Lower leg skin (tissue), 4 donors: ENCODE measurements at regions not wholly inside any gene's neighbourhood (a gene's known extent, or its start where the extent isn't known, plus 50 kb on each side); places are given as distances from the start of the nearest gene placed in this dataset.

Experiments
- DNase-seq, 2 donors: peaks; one replicate each; pipeline ENCODE4 v3.0.0-alpha.2; 2019; ENCODE audit warnings: low spot score in 2 of 2
- H3K4me3 ChIP-seq: fragments of 200-600 bp; sonication (generic); 2 replicates; pipeline ENCODE4 v1.5.1; 2017; ENCODE audit warnings: mild to moderate bottlenecking, low read depth; ENCODE audit not compliant: poor library complexity, severe bottlenecking
- CTCF ChIP-seq, 3 donors: fragments of 450-650 bp; IDR thresholded peaks; one replicate each; pipeline ENCODE4 v1.5.1; 2016; ENCODE audit warnings: antibody characterized with exemption in 3 of 3, mild to moderate bottlenecking in 3 of 3, moderate library complexity in 2 of 3
- POLR2A ChIP-seq, 2 donors: fragments of 450-650 bp; IDR thresholded peaks; one replicate each; pipeline ENCODE4 v1.6.1; 2016 to 2017; ENCODE audit warnings: antibody characterized with exemption in 2 of 2, mild to moderate bottlenecking in 1 of 2, moderate library complexity in 1 of 2
- WGBS, 2 donors: methylation state at CpG; one replicate each; pipeline ENCODE4 v1.1.5; 2018; 5-methylcytosine and 5-hydroxymethylcytosine counted together
- intact Hi-C: fragments of 100-400 bp; cut with DNase I; formaldehyde crosslinking; loops from one replicate; pipeline ENCODE4 v1.15.0; 2023; ENCODE audit warnings: low total_unique reads

DNA sequence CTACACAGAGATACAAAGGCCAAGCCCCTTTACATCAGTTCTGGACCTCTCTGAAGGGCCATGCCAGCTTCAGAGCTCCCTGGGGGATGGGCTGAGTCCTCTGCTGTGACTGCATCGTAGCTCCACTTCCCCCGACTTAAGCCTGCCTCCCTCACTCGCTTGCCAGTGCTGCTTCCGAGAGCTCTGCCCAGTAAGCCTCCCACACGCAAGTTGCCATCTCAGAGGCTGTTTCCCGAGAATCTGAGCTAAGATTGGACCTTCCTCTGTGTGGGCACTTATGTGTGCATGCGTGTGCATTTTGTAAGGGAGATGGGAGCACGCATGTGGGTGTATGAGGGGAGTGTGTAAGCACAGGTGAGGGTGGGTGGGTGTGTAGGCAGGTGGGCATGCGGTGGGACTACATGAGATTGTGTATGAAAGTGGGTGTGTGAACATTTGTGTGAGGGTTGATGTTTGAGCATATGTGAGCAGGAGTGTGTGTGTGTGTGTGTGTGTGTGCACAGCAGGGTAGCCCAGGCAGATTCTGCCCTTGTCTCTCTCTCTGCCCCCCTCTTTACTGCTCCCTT, 163.0 kb upstream of the SYT13 start:
- WGBS, 2 donors = 67 to 69% methylated on average over 8 to 9 of the region's 9 CpGs
- intact Hi-C loops = no loop called here

DNA sequence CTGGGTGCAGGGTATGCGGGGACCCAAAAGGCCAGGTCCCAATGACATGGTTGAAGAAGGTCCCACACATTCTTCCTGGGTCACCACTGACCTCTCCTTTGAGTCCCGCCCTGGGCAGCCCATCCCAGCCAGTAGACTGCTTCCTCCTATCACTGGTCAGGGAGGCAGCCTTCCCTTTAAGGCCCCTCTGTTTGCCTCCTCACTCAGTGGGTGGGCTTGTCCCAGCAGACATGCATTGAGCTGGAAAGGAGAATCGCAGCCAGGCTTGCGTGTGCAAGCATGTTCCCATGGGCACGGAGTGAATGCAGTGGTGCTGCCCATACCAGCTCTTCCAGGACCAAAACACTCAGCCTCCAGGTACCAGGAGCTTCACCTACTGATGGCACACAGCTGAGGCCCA, 162.4 kb upstream of the SYT13 start:
- no peak overlapping the region for H3K4me3 ChIP-seq
- intact Hi-C loops = no loop called here
- no peak for DNase-seq
- TF ChIP-seq CTCF (IDR thresholded peaks at IDR 0.05) (no peak), POLR2A (IDR thresholded peaks at IDR 0.05) (no peak)
- 60 to 80% methylated on average over 5 of the region's 5 CpGs for WGBS, 2 donors

More for the DNA sequence above, 163.0 kb upstream of the SYT13 start:
- no peak for DNase-seq
- TF ChIP-seq CTCF (IDR thresholded peaks at IDR 0.05) = no peak
- no peak for TF ChIP-seq POLR2A (IDR thresholded peaks at IDR 0.05)
- no peak overlapping the region for H3K4me3 ChIP-seq

DNA sequence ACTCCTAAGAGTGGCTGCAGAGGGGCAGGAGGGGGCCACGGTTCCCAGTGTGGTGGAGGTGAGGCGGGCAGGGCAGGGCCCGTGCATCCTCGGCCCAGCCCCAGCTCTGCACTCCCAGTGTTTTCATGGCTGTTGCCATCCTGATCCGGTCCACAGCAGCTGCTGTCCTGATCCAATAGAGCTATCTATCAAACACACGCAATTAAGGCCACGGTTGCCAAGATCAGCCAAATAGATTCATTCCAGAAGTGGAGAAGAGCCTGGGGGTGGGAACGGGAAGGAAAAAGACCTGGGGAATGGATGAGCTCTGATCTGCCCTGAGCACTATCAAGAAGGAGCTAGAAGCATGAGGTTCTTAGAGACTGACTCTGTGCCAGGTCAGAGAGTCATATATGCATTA, 160.9 kb upstream of the SYT13 start:
- intact Hi-C loops = no loop called here

DNA sequence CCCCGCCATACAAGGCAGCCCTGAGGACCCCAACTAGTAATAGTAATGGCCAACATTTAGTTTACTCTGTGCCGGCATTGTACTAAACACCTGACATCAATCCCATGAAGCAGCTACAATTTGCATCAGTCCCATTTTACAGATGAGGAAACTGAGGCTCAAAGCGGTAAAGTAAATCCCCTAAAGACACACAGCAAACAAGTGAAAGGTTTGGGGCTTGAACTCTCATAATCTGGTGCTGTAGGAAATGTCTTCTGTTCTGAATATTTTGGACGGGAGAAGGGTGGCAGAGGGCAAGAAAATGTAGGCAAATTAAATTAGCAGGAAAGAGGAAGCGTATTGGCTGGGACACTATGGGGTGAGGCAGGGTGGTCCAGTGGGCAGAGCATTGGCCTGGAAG, 160.3 kb upstream of the SYT13 start:
- TF ChIP-seq CTCF (IDR thresholded peaks at IDR 0.05) (no peak), POLR2A (IDR thresholded peaks at IDR 0.05) (no peak)
- intact Hi-C loops = no loop called here
- 82 to 90% methylated on average over 5 of the region's 5 CpGs for WGBS, 2 donors
- no peak for DNase-seq
- H3K4me3 ChIP-seq = no peak overlapping the region

More for the DNA sequence above, 160.9 kb upstream of the SYT13 start:
- WGBS, 2 donors = 49 to 55% methylated on average over 8 of the region's 8 CpGs
- no peak overlapping the region for H3K4me3 ChIP-seq
- DNase-seq = no peak
- TF ChIP-seq POLR2A (IDR thresholded peaks at IDR 0.05) (no peak), CTCF (IDR thresholded peaks at IDR 0.05) (no peak)

GRCh38 chr11:45444796-45445195, 158.7 kb upstream of the SYT13 start:
- no peak overlapping the region for H3K4me3 ChIP-seq
- TF ChIP-seq POLR2A (IDR thresholded peaks at IDR 0.05) = no peak
- intact Hi-C loops = no loop called here
- 19 to 21% methylated on average over 6 of the region's 6 CpGs for whole genome bisulfite sequencing, 2 donors
- no peak for DNase-seq

DNA sequence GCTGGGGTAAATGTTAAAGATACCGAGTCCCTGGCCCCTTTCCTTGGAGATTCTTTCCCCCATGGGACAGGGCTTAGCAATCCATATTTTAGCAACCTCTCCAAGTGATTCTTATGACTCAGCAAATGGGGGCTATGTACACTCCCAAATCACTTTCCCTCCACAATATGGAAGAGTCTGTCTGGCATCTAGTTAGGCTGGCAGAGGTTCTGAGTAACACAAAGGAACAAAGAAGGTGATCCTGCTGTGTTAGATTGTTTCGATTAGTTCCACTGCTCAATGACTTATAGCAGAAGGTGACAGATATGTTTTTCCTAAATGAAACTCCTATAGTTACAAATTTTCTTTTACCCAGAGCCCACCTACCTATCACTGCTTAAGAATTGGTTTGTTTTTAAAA, 154.0 kb upstream of the SYT13 start:
- 89 to 92% methylated on average over 2 of the region's 2 CpGs for WGBS, 2 donors
- intact Hi-C loops = no loop called here

More for the DNA sequence above, 154.0 kb upstream of the SYT13 start:
- no peak for TF ChIP-seq POLR2A (IDR thresholded peaks at IDR 0.05)
- no peak for TF ChIP-seq CTCF (IDR thresholded peaks at IDR 0.05)
- H3K4me3 ChIP-seq = no peak overlapping the region
- no peak for DNase-seq
